H9 (cell line): ENCODE measurements at regions not wholly inside any gene's neighbourhood (a gene's known extent, or its start where the extent isn't known, plus 50 kb on each side); places are given as distances from the start of the nearest gene placed in this dataset.

Experiments
- DNase-seq: peaks from one replicate; pipeline ENCODE4 v3.0.0-alpha.2; 2017
- H2AFZ ChIP-seq: one replicate; pipeline ENCODE4 v1.6.1; 2013; ENCODE audit warnings: mild to moderate bottlenecking, low read length, control low read depth, moderate library complexity
- H2AK5ac ChIP-seq: 2 replicates; pipeline ENCODE4 v1.6.1; 2013; ENCODE audit warnings: low read length, control low read depth, mixed read lengths; ENCODE audit not compliant: insufficient read length
- H2BK120ac ChIP-seq: one replicate; pipeline ENCODE4 v1.6.1; 2013; ENCODE audit warnings: low read depth, mild to moderate bottlenecking, low read length, control low read depth, inconsistent platforms; ENCODE audit not compliant: poor library complexity, severe bottlenecking
- H2BK12ac ChIP-seq: 2 replicates; pipeline ENCODE4 v1.6.1; 2013; ENCODE audit warnings: low read length, control low read depth, mixed read lengths, low read depth; ENCODE audit not compliant: insufficient read length
- H2BK15ac ChIP-seq: 2 replicates; pipeline ENCODE4 v1.6.1; 2013; ENCODE audit warnings: low read depth, low read length, control low read depth
- H2BK20ac ChIP-seq: one replicate; pipeline ENCODE4 v1.6.1; 2013; ENCODE audit warnings: low read depth, mild to moderate bottlenecking, low read length, control low read depth, inconsistent platforms; ENCODE audit not compliant: poor library complexity, severe bottlenecking
- H2BK5ac ChIP-seq: 2 replicates; pipeline ENCODE4 v1.6.1; 2013; ENCODE audit warnings: low read length, control low read depth, mixed read lengths; ENCODE audit not compliant: insufficient read length
- H3K14ac ChIP-seq: 2 replicates; pipeline ENCODE4 v1.6.1; 2013; ENCODE audit warnings: low read length, control low read depth; ENCODE audit not compliant: insufficient read depth
- H3K18ac ChIP-seq: 2 replicates; pipeline ENCODE4 v1.6.1; 2013; ENCODE audit warnings: low read depth, mild to moderate bottlenecking, mixed read lengths, low read length, control low read depth; ENCODE audit not compliant: insufficient read length
- H3K23ac ChIP-seq: 2 replicates; pipeline ENCODE4 v1.6.1; 2013; ENCODE audit warnings: low read length, control low read depth, mixed read lengths, low read depth; ENCODE audit not compliant: insufficient read length
- H3K23me2 ChIP-seq: 2 replicates; pipeline ENCODE4 v1.6.1; 2013; ENCODE audit warnings: low read depth, mild to moderate bottlenecking, mixed read lengths, low read length, control low read depth; ENCODE audit not compliant: insufficient read length, poor library complexity, severe bottlenecking
- H3K27ac ChIP-seq: 2 replicates; pipeline ENCODE4 v1.5.1; 2013; ENCODE audit warnings: low read length, control low read depth, mixed read lengths, low read depth; ENCODE audit not compliant: insufficient read length
- H3K27me3 ChIP-seq: 2 replicates; pipeline ENCODE4 v1.6.1; 2013; ENCODE audit warnings: low read length, control low read depth, inconsistent platforms; ENCODE audit not compliant: insufficient read depth
- H3K4ac ChIP-seq: 2 replicates; pipeline ENCODE4 v1.6.1; 2013; ENCODE audit warnings: low read depth, mild to moderate bottlenecking, control low read depth, inconsistent platforms, low read length, moderate library complexity
- H3K4me1 ChIP-seq: 2 replicates; pipeline ENCODE4 v1.6.1; 2013; ENCODE audit warnings: low read length, control low read depth, inconsistent platforms; ENCODE audit not compliant: insufficient read depth
- H3K4me2 ChIP-seq: 2 replicates; pipeline ENCODE4 v1.6.1; 2013; ENCODE audit warnings: low read length, control low read depth, mixed read lengths; ENCODE audit not compliant: insufficient read length, insufficient read depth
- H3K56ac ChIP-seq: 2 replicates; pipeline ENCODE4 v1.6.1; 2013; ENCODE audit warnings: low read depth, mild to moderate bottlenecking, mixed read lengths, low read length, control low read depth; ENCODE audit not compliant: insufficient read length
- H3K79me1 ChIP-seq: 2 replicates; pipeline ENCODE4 v1.6.1; 2013; ENCODE audit warnings: low read depth, mild to moderate bottlenecking, moderate library complexity, low read length, control low read depth, inconsistent platforms; ENCODE audit not compliant: insufficient read depth, poor library complexity, severe bottlenecking
- H3K79me2 ChIP-seq: 2 replicates; pipeline ENCODE4 v1.6.1; 2013; ENCODE audit warnings: low read length, control low read depth, inconsistent platforms; ENCODE audit not compliant: insufficient read depth
- H3K9ac ChIP-seq: 2 replicates; pipeline ENCODE4 v1.6.1; 2013; ENCODE audit warnings: low read length, control low read depth, mixed read lengths; ENCODE audit not compliant: insufficient read length; ENCODE audit errors: extremely low read depth
- H3K9me3 ChIP-seq: one replicate; pipeline ENCODE4 v1.6.1; 2013; ENCODE audit warnings: low read depth, low read length, inconsistent platforms; ENCODE audit not compliant: control insufficient read depth
- H3T11ph ChIP-seq: one replicate; pipeline ENCODE4 v1.6.1; 2013; ENCODE audit warnings: mild to moderate bottlenecking, low read length, control low read depth, inconsistent platforms
- H4K20me1 ChIP-seq: one replicate; pipeline ENCODE4 v1.6.1; 2013; ENCODE audit not compliant: control insufficient read depth, insufficient read length, insufficient read depth
- H4K5ac ChIP-seq: 2 replicates; pipeline ENCODE4 v1.6.1; 2013; ENCODE audit warnings: low read depth, mild to moderate bottlenecking, mixed read lengths, low read length, control low read depth; ENCODE audit not compliant: insufficient read length
- H4K8ac ChIP-seq: replicated peaks from 2 replicates; pipeline ENCODE4 v1.6.1; 2013; ENCODE audit warnings: low read length, control low read depth, mixed read lengths, low read depth; ENCODE audit not compliant: insufficient read length
- H4K91ac ChIP-seq: 2 replicates; pipeline ENCODE4 v1.6.1; 2013; ENCODE audit warnings: low read depth, mild to moderate bottlenecking, moderate library complexity, mixed read lengths, low read length, control low read depth; ENCODE audit not compliant: insufficient read length
- H3K27ac Mint-ChIP-seq, 3 experiments: 2 replicates in 2 of 3; 3 replicates in 1 of 3; pipeline ENCODE4 v1.8.0; 2020 to 2021; ENCODE audit warnings: mixed read lengths in 3 of 3, mild to moderate bottlenecking in 1 of 3, moderate library complexity in 1 of 3
- H3K27me3 Mint-ChIP-seq: 2 replicates; pipeline ENCODE4 v1.8.0; 2021; ENCODE audit warnings: low read depth, mild to moderate bottlenecking, moderate library complexity, mixed read lengths
- H3K36me3 Mint-ChIP-seq, 3 experiments: 2 replicates in 2 of 3; 3 replicates in 1 of 3; pipeline ENCODE4 v1.8.0; 2020 to 2021; ENCODE audit warnings: low read depth in 3 of 3, mixed read lengths in 3 of 3; ENCODE audit not compliant: insufficient read depth in 1 of 3
- H3K4me1 Mint-ChIP-seq, 2 experiments: 2 replicates each; pipeline ENCODE4 v1.8.0; 2020; ENCODE audit warnings: mixed read lengths in 2 of 2
- H3K4me3 Mint-ChIP-seq, 2 experiments: 2 replicates in 1 of 2; 3 replicates in 1 of 2; pipeline ENCODE4 v1.8.0; 2020 to 2021; ENCODE audit warnings: mild to moderate bottlenecking in 2 of 2, mixed read lengths in 2 of 2, moderate library complexity in 1 of 2
- H3K9me3 Mint-ChIP-seq, 2 experiments: 2 replicates in 1 of 2; 3 replicates in 1 of 2; pipeline ENCODE4 v1.8.0; 2020; ENCODE audit warnings: mild to moderate bottlenecking in 2 of 2, mixed read lengths in 2 of 2, moderate library complexity in 1 of 2
- CTCF ChIP-seq: fragments of 200-600 bp; sonication (generic); conservative IDR thresholded peaks from 3 replicates; pipeline ENCODE4 v1.8.0; 2021; ENCODE audit warnings: antibody characterized with exemption, mild to moderate bottlenecking

DNA sequence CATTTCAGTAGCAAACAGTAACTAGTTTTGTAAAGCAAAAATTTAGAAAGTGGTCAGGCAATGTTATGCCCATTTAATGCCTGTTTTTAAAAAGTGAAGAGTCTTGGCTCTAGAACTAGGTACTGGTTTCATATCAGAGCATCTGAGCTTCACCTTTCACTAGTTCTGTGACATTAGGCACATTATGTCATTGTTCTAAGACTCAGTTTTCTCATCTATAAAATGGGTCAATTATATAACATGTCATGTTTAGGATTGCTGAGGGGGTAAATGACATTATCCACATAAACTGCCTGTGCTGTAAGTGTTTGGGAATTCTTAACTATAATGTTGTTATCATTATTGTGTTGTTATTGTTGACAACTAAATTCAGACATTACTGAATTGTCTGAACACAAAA lies 235.6 kb upstream of the ZC3H12C start:
- no peak for TF ChIP-seq CTCF
- no peaks in the 10 kb centered on the region for H3K9me3 ChIP-seq
- no peaks in the 10 kb centered on the region for H3K27me3 ChIP-seq
- no peaks in the 10 kb centered on the region for H3K27me3 Mint-ChIP-seq
- no peak overlapping the region for H2BK15ac ChIP-seq
- no peaks in the 10 kb centered on the region for H4K20me1 ChIP-seq
- no peaks in the 10 kb centered on the region for H3K79me1 ChIP-seq
- H3K4me3 Mint-ChIP-seq, result no peak overlapping the region
- no peaks in the 10 kb centered on the region for H3K9me3 Mint-ChIP-seq
- H3K23me2 ChIP-seq, result no peaks in the 10 kb centered on the region
- no peaks in the 10 kb centered on the region; a peak in 1 of 4 replicates for H3K4me1 Mint-ChIP-seq
- H2BK20ac ChIP-seq, result no peak overlapping the region
- no peak overlapping the region for H2BK5ac ChIP-seq
- no peak overlapping the region for H2BK12ac ChIP-seq
- H4K8ac ChIP-seq, result no peak overlapping the region
- no peak for DNase-seq
- no peak overlapping the region for H3K4ac ChIP-seq
- no peak overlapping the region for H2BK120ac ChIP-seq
- no peak overlapping the region for H3K27ac ChIP-seq
- H3K9ac ChIP-seq, result no peak overlapping the region
- H2AK5ac ChIP-seq, result no peak overlapping the region
- no peak overlapping the region for H2AFZ ChIP-seq
- no peaks in the 10 kb centered on the region for H3K4me1 ChIP-seq
- H3K23ac ChIP-seq, result no peak overlapping the region
- no peaks in the 10 kb centered on the region for H3K36me3 Mint-ChIP-seq
- H3K56ac ChIP-seq, result no peak overlapping the region
- H4K91ac ChIP-seq, result no peak overlapping the region
- H3K14ac ChIP-seq, result no peak overlapping the region
- no peak overlapping the region for H3K27ac Mint-ChIP-seq
- no peak overlapping the region for H4K5ac ChIP-seq
- H3K4me2 ChIP-seq, result no peak overlapping the region
- H3K79me2 ChIP-seq, result no peaks in the 10 kb centered on the region
- H3K18ac ChIP-seq, result no peak overlapping the region
- no peak overlapping the region for H3T11ph ChIP-seq
